ENCODE measurements at regions not wholly inside any gene's neighbourhood (a gene's known extent, or its start where the extent isn't known, plus 50 kb on each side); places are given as distances from the start of the nearest gene placed in this dataset.

DNA sequence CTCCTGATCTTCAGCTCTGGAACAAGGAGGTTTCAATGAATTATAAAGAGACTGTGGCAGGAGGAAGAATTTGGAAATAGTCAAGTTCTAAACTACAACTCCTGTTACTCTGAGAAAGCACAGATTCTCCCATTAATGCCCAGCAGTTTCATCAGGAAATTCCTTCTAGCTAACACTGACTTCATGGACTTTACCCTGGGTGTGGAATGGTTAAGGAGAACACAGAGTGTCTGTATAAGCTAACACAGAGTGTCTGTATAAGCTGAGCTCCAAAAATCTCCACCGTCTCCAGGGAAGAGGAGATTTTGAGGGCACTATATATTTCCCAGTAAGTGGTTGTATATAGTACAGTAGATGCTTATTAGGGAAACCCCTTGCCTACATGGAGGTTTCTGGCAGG is 675.5 kb downstream of the XPNPEP1 start:
- Histone ChIP-seq H3K9me3 (ENCODE audit: control insufficient read depth in 2 of 3, insufficient read depth in 1 of 3, low read length in 3 of 3) (no peaks in the 10 kb centered on the region), H3K4me1 (ENCODE audit: control insufficient read depth in 2 of 3, insufficient read depth in 2 of 3, low read depth in 1 of 3, low read length in 3 of 3) (no peaks in the 10 kb centered on the region), H3K27ac (ENCODE audit: low read depth in 2 of 2, low read length in 2 of 2) (no peak overlapping the region), H3K9ac (ENCODE audit: low read length in 3 of 3) (no peak overlapping the region), H3K4me3 (ENCODE audit: low read length in 3 of 3) (no peak overlapping the region), H3K36me3 (ENCODE audit: control insufficient read depth in 2 of 3, insufficient read depth in 3 of 3, low read length in 3 of 3) (no peaks in the 10 kb centered on the region), H3K27me3 (ENCODE audit: control insufficient read depth, insufficient read depth, low read length) (no peaks in the 10 kb centered on the region)
- TF ChIP-seq, protein P1, sequence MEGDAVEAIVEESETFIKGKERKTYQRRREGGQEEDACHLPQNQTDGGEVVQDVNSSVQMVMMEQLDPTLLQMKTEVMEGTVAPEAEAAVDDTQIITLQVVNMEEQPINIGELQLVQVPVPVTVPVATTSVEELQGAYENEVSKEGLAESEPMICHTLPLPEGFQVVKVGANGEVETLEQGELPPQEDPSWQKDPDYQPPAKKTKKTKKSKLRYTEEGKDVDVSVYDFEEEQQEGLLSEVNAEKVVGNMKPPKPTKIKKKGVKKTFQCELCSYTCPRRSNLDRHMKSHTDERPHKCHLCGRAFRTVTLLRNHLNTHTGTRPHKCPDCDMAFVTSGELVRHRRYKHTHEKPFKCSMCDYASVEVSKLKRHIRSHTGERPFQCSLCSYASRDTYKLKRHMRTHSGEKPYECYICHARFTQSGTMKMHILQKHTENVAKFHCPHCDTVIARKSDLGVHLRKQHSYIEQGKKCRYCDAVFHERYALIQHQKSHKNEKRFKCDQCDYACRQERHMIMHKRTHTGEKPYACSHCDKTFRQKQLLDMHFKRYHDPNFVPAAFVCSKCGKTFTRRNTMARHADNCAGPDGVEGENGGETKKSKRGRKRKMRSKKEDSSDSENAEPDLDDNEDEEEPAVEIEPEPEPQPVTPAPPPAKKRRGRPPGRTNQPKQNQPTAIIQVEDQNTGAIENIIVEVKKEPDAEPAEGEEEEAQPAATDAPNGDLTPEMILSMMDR (IDR thresholded peaks at IDR 0.05; ENCODE audit: borderline replicate concordance, extremely low read depth, insufficient read depth): no peak
- FAIRE-seq (no peak), DNase-seq (peak in 1 of 5 donors; percentile 12)
- intact Hi-C loops (cut with DNase I): no loop called here

DNA sequence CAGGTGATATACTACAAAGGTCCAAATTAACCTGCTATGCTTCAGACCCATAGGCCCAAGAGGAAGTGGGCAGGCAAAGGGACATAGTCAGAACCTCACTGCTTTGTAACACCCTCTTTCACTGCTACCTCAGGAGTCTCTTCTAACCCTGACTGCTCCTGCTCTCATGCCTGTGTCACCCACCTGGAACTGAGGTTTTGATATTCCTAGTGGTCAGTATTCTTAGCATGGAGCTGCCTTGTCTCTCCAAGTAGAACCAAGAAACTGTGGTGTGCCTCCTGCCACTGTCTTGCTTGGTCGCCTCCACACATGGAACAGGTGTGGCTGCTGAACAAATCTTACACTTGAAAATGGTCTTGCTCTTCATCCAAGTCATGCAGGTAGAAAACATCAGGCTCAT is 677.5 kb downstream of the XPNPEP1 start:
- TF ChIP-seq, protein P1 (IDR thresholded peaks at IDR 0.05; ENCODE audit: borderline replicate concordance, extremely low read depth, insufficient read depth): no peak
- no peak overlapping the region for H3K4me3 ChIP-seq (ENCODE audit: low read length in 3 of 3)
- DNase-seq: no peak
- FAIRE-seq: no peak
- H3K9me3 ChIP-seq (ENCODE audit: control insufficient read depth in 2 of 3, insufficient read depth in 1 of 3, low read length in 3 of 3): peaks cover 0 to 2% (median 0%) of the 10 kb centered on the region in 3 donors
- H3K4me1 ChIP-seq (ENCODE audit: control insufficient read depth in 2 of 3, insufficient read depth in 2 of 3, low read depth in 1 of 3, low read length in 3 of 3): no peaks in the 10 kb centered on the region
- H3K36me3 ChIP-seq (ENCODE audit: control insufficient read depth in 2 of 3, insufficient read depth in 3 of 3, low read length in 3 of 3): no peaks in the 10 kb centered on the region
- intact Hi-C loops (cut with DNase I): no loop called here
- no peak overlapping the region for H3K9ac ChIP-seq (ENCODE audit: low read length in 3 of 3)
- H3K27ac ChIP-seq (ENCODE audit: low read depth in 2 of 2, low read length in 2 of 2): no peak overlapping the region
- H3K27me3 ChIP-seq (ENCODE audit: control insufficient read depth, insufficient read depth, low read length): no peaks in the 10 kb centered on the region

DNA sequence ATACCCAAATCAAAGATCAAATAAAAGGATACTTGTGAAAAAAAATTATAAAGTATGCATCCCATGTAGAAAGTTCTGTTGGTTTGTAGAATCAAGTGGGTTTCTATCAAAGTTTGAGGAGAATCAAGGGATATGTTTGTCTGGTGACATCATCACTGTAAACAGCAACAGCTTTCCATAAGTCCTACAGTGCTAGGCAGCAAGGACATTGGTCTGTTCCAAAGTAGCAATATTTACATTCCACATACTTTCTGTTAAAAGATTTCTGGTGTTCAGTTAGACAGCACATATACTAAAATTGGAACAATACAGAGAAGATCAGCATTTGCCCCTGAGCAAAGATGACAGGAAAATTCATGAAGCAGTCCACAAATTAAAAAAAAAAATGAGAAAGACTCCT is 683.9 kb downstream of the XPNPEP1 start:
- peaks cover 0 to 2% (median 0%) of the 10 kb centered on the region in 3 donors for H3K9me3 ChIP-seq (ENCODE audit: control insufficient read depth in 2 of 3, insufficient read depth in 1 of 3, low read length in 3 of 3)
- FAIRE-seq: no peak
- H3K4me1 ChIP-seq (ENCODE audit: control insufficient read depth in 2 of 3, insufficient read depth in 2 of 3, low read depth in 1 of 3, low read length in 3 of 3): no peaks in the 10 kb centered on the region
- DNase-seq: no peak
- H3K9ac ChIP-seq (ENCODE audit: low read length in 3 of 3): no peak overlapping the region
- H3K27me3 ChIP-seq (ENCODE audit: control insufficient read depth, insufficient read depth, low read length): no peaks in the 10 kb centered on the region
- TF ChIP-seq, protein P1 (IDR thresholded peaks at IDR 0.05; ENCODE audit: borderline replicate concordance, extremely low read depth, insufficient read depth): no peak
- no peak overlapping the region for H3K4me3 ChIP-seq (ENCODE audit: low read length in 3 of 3)
- H3K27ac ChIP-seq (ENCODE audit: low read depth in 2 of 2, low read length in 2 of 2): no peak overlapping the region
- H3K36me3 ChIP-seq (ENCODE audit: control insufficient read depth in 2 of 3, insufficient read depth in 3 of 3, low read length in 3 of 3): no peaks in the 10 kb centered on the region
- intact Hi-C loops (cut with DNase I): no loop called here

DNA sequence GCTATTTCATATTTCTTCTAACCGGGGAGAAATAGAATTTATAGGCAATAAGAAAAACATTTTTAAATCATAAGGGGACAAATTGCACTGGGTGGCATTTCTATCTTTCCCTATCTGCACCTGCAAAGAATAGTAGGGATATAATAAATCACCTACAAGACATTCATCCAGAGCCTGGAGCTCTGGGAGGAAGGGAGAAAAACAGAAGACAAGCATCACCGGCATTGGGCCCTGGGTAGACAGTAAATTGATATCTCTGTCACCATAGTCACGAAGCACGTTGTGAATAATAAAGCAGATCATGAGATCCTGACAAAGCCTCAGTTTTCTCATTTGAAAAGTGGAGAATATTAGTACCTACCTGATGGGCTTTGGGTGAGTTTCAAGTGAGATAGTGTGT is 685.6 kb downstream of the XPNPEP1 start:
- FAIRE-seq (no peak), DNase-seq (no peak)
- intact Hi-C loops (cut with DNase I): no loop called here
- peaks cover 0 to 2% (median 0%) of the 10 kb centered on the region in 3 donors for H3K9me3 ChIP-seq (ENCODE audit: control insufficient read depth in 2 of 3, insufficient read depth in 1 of 3, low read length in 3 of 3)
- no peak overlapping the region for H3K4me3 ChIP-seq (ENCODE audit: low read length in 3 of 3)
- TF ChIP-seq, protein P1 (IDR thresholded peaks at IDR 0.05; ENCODE audit: borderline replicate concordance, extremely low read depth, insufficient read depth): no peak
- no peak overlapping the region for H3K9ac ChIP-seq (ENCODE audit: low read length in 3 of 3)
- no peaks in the 10 kb centered on the region for H3K36me3 ChIP-seq (ENCODE audit: control insufficient read depth in 2 of 3, insufficient read depth in 3 of 3, low read length in 3 of 3)
- no peaks in the 10 kb centered on the region for H3K27me3 ChIP-seq (ENCODE audit: control insufficient read depth, insufficient read depth, low read length)
- no peaks in the 10 kb centered on the region for H3K4me1 ChIP-seq (ENCODE audit: control insufficient read depth in 2 of 3, insufficient read depth in 2 of 3, low read depth in 1 of 3, low read length in 3 of 3)
- H3K27ac ChIP-seq (ENCODE audit: low read depth in 2 of 2, low read length in 2 of 2): no peak overlapping the region

Measured in kidney (tissue), 13 donors.